SK-N-MC (cell line): ENCODE measurements at regions not wholly inside any gene's neighbourhood (a gene's known extent, or its start where the extent isn't known, plus 50 kb on each side); places are given as distances from the start of the nearest gene placed in this dataset.

Experiments
- EZH2 ChIP-seq: fragments of 200-600 bp; sonication (generic); IDR thresholded peaks from one replicate; pipeline ENCODE4 v1.6.1; 2017; ENCODE audit warnings: antibody characterized with exemption
- POLR2AphosphoS5 ChIP-seq: IDR thresholded peaks from 2 replicates; pipeline ENCODE4 v1.6.1; 2012; ENCODE audit warnings: mild to moderate bottlenecking, low read depth, low read length, borderline replicate concordance

DNA sequence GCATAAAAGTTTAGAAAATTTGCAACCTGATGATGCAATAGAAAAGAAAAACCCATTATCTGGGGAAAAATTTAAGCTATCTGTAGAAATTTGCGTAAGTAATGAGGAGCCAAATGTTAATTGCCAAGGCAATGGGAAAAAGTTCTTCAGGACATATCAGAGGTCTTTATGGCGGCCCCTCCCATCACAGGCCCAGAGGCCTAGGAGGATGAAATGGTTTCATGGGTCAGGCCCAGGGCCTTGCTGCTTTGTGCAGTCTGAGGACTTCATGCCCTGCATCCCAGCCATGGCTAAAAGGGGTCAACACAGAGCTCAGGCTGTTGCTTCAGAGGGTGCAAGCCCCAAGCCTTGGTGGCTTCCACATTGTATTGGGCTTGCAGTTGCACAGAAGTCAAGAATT lies 582.8 kb downstream of the COL12A1 start:
- TF ChIP-seq EZH2 = no peak
- TF ChIP-seq POLR2AphosphoS5 = no peak
